ENCODE measurements at regions not wholly inside any gene's neighbourhood (a gene's known extent, or its start where the extent isn't known, plus 50 kb on each side); places are given as distances from the start of the nearest gene placed in this dataset.

- H3K36me3 ChIP-seq (ENCODE audit: insufficient read depth, low read length) = no peaks in the 10 kb centered on the region
- intact Hi-C loops (cut with DNase I, micrococcal nuclease) = no loop called here
Observed at GRCh38 chrX:35699642-35700041, 98.5 kb upstream of the MAGEB16 start.

GRCh38 chrX:35700121-35700520, 98.0 kb upstream of the MAGEB16 start:
- H3K4me1 Mint-ChIP-seq (ENCODE audit: low read depth) = no peaks in the 10 kb centered on the region
- H3K9me3 Mint-ChIP-seq = no peaks in the 10 kb centered on the region
- Histone ChIP-seq H3K9me3 (ENCODE audit: control insufficient read depth in 1 of 2, insufficient read depth in 1 of 2, low read length in 2 of 2) (peaks cover 0 to 3% of the 10 kb centered on the region in 2 experiments), H3K4me3 (ENCODE audit: low read length) (no peak overlapping the region), H3K36me3 (ENCODE audit: insufficient read depth, low read length) (no peaks in the 10 kb centered on the region), H3K4me1 (ENCODE audit: insufficient read depth, low read length) (no peaks in the 10 kb centered on the region), H3K27me3 (ENCODE audit: control insufficient read depth in 1 of 2, insufficient read depth in 2 of 2, low read length in 2 of 2) (no peaks in the 10 kb centered on the region), H3K27ac (ENCODE audit: low read depth in 1 of 2, low read length in 2 of 2) (no peak overlapping the region)
- no peak for ATAC-seq (ENCODE audit: poor library complexity)
- H3K27me3 Mint-ChIP-seq = no peaks in the 10 kb centered on the region
- no peak overlapping the region for H3K4me3 Mint-ChIP-seq
- no peak overlapping the region for H3K27ac Mint-ChIP-seq
- POLR2A ChIA-PET = no interaction called here
- TF ChIP-seq CTCF (IDR thresholded peaks at IDR 0.05) = no peak
- no peak for DNase-seq
- CTCF ChIA-PET = no interaction called here
- no peaks in the 10 kb centered on the region for H3K36me3 Mint-ChIP-seq (ENCODE audit: low read depth)
- intact Hi-C loops (cut with DNase I, micrococcal nuclease) = no loop called here

More at GRCh38 chrX:35699642-35700041, 98.5 kb upstream of the MAGEB16 start:
- ChIA-PET CTCF (no interaction called here), POLR2A (no interaction called here)
- no peak overlapping the region for H3K27ac Mint-ChIP-seq
- no peak for TF ChIP-seq CTCF (IDR thresholded peaks at IDR 0.05)
- peaks cover 0 to 3% of the 10 kb centered on the region in 2 experiments for H3K9me3 ChIP-seq (ENCODE audit: control insufficient read depth in 1 of 2, insufficient read depth in 1 of 2, low read length in 2 of 2)
- H3K4me1 Mint-ChIP-seq (ENCODE audit: low read depth) = no peaks in the 10 kb centered on the region
- ATAC-seq (ENCODE audit: poor library complexity) (no peak), DNase-seq (peak in 2 of 14 experiments; percentile 29 to 47)
- H3K27me3 Mint-ChIP-seq = no peaks in the 10 kb centered on the region
- H3K36me3 Mint-ChIP-seq (ENCODE audit: low read depth) = no peaks in the 10 kb centered on the region
- no peaks in the 10 kb centered on the region for H3K9me3 Mint-ChIP-seq
- H3K4me3 ChIP-seq (ENCODE audit: low read length) = no peak overlapping the region
- no peak overlapping the region for H3K27ac ChIP-seq (ENCODE audit: low read depth in 1 of 2, low read length in 2 of 2)
- H3K4me1 ChIP-seq (ENCODE audit: insufficient read depth, low read length) = no peaks in the 10 kb centered on the region
- H3K27me3 ChIP-seq (ENCODE audit: control insufficient read depth in 1 of 2, insufficient read depth in 2 of 2, low read length in 2 of 2) = no peaks in the 10 kb centered on the region
- H3K4me3 Mint-ChIP-seq = no peak overlapping the region

GRCh38 chrX:35711281-35711680, 86.9 kb upstream of the MAGEB16 start:
- Histone ChIP-seq H3K27ac (ENCODE audit: low read depth in 1 of 2, low read length in 2 of 2) (no peak overlapping the region), H3K9me3 (ENCODE audit: control insufficient read depth in 1 of 2, insufficient read depth in 1 of 2, low read length in 2 of 2) (no peaks in the 10 kb centered on the region), H3K36me3 (ENCODE audit: insufficient read depth, low read length) (no peaks in the 10 kb centered on the region), H3K27me3 (ENCODE audit: control insufficient read depth in 1 of 2, insufficient read depth in 2 of 2, low read length in 2 of 2) (no peaks in the 10 kb centered on the region), H3K4me3 (ENCODE audit: low read length) (no peak overlapping the region), H3K4me1 (ENCODE audit: insufficient read depth, low read length) (no peaks in the 10 kb centered on the region)
- no peaks in the 10 kb centered on the region for H3K4me1 Mint-ChIP-seq (ENCODE audit: low read depth)
- intact Hi-C loops (cut with DNase I, micrococcal nuclease) = no loop called here
- no peak overlapping the region for H3K4me3 Mint-ChIP-seq
- no peaks in the 10 kb centered on the region for H3K27me3 Mint-ChIP-seq
- DNase-seq (no peak), ATAC-seq (ENCODE audit: poor library complexity) (no peak)
- ChIA-PET CTCF (no interaction called here), POLR2A (no interaction called here)
- H3K9me3 Mint-ChIP-seq = no peaks in the 10 kb centered on the region
- H3K36me3 Mint-ChIP-seq (ENCODE audit: low read depth) = no peaks in the 10 kb centered on the region
- H3K27ac Mint-ChIP-seq = no peak overlapping the region
- TF ChIP-seq CTCF (IDR thresholded peaks at IDR 0.05) = no peak

Data from CD4-positive, alpha-beta T cell (primary cell).